ENCODE measurements at regions not wholly inside any gene's neighbourhood (a gene's known extent, or its start where the extent isn't known, plus 50 kb on each side); places are given as distances from the start of the nearest gene placed in this dataset.

- no peak for DNase-seq
These were observed 439.3 kb upstream of the DAB2 start for GRCh38 chr5:39863926-39864552.

- DNase-seq: no peak
These were observed 432.3 kb upstream of the DAB2 start for GRCh38 chr5:39857041-39857440.

DNA sequence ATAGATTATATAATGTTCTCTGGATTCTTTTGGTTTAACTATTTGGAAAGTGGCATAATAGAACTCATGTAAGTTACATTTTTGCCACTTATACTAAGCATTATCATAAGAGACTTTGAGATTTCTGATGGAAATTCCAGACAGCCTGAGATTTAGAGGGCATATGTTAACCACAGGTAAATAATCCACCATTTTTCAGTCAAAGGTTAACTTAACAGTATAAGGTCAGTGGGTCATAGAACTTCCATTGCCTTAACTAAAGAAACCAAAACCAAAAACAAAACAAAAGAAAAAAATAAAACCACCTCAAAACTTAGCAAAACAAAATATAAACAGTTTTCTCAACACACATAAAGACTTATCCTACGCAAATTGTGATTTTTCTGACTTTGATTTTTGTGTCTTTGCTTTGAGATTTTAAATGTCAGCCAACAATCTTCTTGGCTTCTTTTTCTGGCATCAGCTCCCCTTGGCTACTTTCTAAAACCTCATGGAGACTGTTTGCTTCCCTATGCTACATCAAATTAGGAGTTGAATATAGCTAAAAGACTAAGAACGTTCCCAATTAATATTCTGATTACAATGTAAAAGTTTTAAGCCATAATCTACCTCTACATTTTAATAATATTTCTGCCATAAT lies 430.1 kb upstream of the DAB2 start:
- no peak for DNase-seq

DNA sequence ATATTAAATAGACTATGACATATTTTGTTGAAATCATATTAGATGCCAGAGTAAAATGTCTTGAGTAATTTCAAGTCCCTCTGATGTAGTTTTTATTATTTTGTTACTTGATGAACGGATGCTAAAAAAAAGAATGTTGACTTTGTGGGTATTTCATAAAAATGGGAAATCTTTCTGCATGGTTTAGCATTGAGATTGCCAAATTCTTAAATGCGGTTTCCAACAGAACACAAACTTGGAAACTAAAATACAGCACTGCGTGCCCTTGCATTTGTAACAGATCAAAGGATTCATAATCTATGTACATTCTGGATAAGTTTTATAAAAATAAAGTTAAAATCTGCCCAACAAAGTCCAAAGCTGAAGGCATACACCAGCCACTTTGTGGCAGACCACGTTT lies 425.5 kb upstream of the DAB2 start:
- no peak for DNase-seq

DNA sequence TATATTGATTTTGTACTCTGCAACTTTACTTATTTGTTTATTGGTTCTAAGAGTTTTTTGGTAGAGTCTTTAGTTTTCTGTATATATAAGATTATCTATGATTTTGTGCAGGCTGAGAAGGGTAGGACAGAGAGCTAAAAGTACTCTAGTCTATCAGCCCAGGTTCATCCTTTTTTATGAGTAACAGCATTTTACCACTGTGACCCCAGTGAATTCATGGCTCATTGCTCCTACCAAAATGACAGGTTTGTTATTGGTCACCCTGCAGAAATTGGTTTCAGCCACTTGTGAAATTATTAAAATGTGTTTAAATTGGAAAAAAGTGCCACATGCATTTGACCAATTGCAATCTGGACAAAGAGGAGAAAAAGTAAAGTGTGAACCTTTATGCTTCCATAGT lies 421.4 kb upstream of the DAB2 start:
- DNase-seq: no peak

GRCh38 chr5:39843767-39844166 lies 419.0 kb upstream of the DAB2 start:
- DNase-seq: no peak

GRCh38 chr5:39835371-39835770 lies 410.6 kb upstream of the DAB2 start:
- no peak for DNase-seq

- no peak for DNase-seq
These were observed 404.7 kb upstream of the DAB2 start for GRCh38 chr5:39829441-39829840.

GRCh38 chr5:39826051-39826450 lies 401.3 kb upstream of the DAB2 start:
- no peak for DNase-seq

DNA sequence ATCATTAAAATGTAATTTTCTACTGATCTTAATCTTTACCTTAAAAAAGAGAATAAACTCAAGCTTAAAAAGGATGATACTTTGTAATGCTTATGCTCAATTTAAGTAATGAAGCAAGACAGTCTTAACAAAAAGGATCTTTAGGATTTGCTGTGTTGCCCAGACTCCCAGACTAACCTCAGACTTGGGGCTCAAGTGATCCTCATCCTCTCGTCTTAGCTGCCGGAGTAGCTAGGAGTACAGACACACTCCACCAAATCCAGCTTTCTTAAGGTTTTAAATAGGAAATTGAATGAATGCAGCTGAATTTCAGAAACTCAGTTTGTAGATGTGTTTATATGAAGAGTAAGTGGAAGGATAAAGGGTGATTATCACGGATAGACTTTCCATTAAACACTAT lies 400.5 kb upstream of the DAB2 start:
- DNase-seq: no peak

- no peak for DNase-seq
These were observed 397.2 kb upstream of the DAB2 start for GRCh38 chr5:39822020-39822419.

- no peak for DNase-seq
These were observed 392.1 kb upstream of the DAB2 start for GRCh38 chr5:39816866-39817265.

- DNase-seq: no peak
These were observed 391.5 kb upstream of the DAB2 start for GRCh38 chr5:39816156-39816845.

GRCh38 chr5:39815711-39816110 lies 390.9 kb upstream of the DAB2 start:
- no peak for DNase-seq

GRCh38 chr5:39811381-39811780 lies 386.6 kb upstream of the DAB2 start:
- no peak for DNase-seq

GRCh38 chr5:39808656-39809055 lies 383.9 kb upstream of the DAB2 start:
- no peak for DNase-seq

DNA sequence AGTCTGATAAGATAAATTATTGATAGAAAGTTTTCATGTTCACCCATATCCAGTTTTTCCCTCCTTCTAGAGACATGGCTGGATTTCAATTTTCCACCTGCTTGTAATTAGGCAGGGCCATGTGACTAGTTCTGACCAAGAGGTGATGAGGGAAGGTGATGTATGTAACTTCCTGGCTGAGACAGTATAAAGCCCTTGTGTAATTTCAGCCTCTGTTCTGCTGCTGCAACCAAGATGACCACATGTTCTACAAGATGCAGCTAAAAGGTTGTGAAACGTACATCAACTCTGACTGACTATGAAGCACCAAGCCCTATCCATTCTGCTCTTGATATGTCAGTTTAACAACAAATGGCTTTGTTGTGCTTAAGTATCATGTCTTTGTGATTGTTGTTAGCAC lies 376.5 kb upstream of the DAB2 start:
- no peak for DNase-seq

DNA sequence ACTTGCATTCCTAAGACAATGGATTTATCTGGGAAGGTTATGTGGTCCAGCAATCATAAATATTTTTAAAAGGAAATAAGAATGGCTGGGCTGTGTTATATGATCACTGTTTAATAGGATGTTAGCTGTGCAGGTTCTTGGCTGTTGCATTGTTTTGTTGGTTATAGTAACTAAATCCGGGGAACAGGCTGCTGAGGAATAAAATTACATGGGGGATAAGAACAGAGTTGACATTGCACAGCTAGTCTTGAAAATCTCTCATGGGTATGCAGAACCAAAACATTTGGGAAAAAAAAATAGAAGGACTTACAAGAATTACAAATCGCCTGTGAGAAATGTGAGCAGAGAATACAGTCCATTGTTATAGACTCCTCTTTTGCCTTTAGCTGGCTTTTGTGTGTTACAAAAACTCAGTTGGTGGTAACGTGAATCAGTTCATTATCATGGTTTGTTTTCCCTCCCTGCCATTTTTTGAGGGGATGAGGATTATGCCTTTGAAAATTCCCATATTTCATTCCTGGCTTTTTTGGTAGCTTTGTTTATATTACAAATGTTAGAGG lies 375.3 kb upstream of the DAB2 start:
- no peak for DNase-seq

DNA sequence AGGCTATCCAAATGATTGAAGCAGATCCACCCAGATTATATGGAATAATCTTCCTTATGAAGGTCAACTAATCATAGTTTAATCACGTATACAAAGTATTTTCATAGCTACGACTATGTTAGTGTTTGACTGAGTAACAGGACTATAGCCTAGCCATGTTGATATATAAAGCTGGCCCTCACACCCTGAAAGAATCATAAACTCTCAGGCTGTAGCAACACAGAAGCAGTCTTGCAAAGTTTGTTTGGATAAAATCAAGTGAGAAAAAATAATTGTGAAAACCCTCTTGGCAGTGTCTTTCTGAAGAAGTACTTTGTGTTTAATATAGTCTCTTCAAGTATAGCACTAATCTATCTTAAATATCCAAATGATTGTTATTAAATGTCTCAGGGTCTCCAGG lies 374.5 kb upstream of the DAB2 start:
- no peak for DNase-seq

DNA sequence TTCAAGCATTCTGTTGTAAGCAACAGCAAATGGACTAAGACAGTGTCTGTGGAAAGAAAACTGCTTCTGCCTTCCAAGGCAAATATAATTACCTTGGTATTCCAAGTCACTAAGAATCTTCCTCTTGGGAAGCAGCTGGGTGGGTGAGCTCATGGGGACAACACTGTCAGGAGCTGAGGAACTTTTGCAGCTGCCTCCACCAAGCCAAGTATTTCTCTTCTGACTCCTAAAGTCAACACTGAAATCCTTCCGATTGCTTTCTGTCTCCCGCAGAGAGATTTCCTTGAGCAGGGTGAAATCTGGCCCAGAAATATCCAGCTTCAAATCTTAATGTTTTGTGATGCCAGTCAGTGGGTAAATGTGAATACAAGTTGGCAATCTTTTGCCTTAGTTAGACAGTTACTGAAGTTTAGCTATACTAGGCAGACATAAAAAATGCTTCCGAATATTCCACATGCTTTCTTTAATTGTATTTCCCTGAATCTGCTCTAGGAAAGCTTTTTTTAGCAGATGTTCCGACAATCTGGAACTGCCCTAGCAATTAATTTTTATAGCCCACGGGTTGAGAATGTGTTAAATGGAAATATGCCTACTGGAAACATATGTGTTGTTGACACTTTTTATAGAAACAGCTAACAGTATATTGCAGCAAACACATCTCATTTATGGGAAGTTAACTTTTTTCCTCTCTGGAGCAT lies 369.9 kb upstream of the DAB2 start:
- no peak for DNase-seq

- DNase-seq: no peak
These were observed 360.6 kb upstream of the DAB2 start for GRCh38 chr5:39785410-39785809.

DNA sequence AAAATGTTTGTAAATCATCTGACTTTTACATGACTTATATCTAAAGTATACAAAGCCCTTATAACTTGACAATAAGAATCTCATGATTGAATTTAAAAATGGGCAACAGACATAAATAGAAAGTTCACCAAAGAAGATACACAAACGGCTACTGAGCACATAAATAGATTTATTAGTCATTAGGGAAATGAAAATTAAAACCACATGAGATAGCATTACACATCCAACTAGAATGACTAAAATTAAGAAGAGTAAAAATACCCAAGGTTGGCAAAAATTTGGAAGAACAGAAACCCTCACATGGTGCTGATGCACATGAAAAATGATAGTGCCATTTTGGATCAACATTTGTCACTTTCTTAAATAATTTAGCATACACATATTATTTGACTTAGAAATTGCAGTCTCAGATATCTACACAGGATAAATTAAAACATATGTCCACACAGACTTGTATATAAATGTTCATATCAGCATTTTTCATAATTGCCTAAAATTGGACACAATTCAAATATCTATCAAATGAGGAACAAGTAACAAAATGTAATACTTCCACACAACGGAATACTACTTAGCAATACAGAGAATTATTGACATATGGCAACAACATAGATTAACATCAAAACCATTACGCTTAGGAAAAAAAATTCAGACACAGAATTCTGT lies 359.1 kb upstream of the DAB2 start:
- DNase-seq: no peak

DNA sequence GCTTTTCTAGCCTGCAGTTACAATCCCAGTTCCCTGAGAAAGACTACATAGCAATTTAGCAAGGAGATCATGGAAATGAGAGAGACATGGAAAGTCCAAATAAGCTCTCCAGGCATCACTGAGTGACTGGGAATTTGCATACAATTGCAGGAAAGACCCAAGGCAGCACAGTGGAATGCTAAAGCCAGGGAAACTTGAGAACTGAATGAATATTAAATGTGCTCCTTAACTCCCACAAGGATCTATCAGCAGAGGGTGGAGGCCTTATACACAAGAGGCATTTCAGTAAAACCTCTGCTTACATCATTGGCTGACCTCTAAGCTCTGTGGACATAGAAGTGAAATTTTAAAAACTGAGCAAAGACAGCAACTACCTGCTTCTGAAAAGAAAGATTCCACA lies 355.6 kb upstream of the DAB2 start:
- no peak for DNase-seq
